Muscle of leg (tissue), 3 donors: ENCODE measurements at regions not wholly inside any gene's neighbourhood (a gene's known extent, or its start where the extent isn't known, plus 50 kb on each side); places are given as distances from the start of the nearest gene placed in this dataset.

Experiments
- DNase-seq: peaks from one replicate; pipeline ENCODE4 v3.0.0; 2013
- H3K27ac ChIP-seq: one replicate; pipeline ENCODE4 v1.5.1; 2013; ENCODE audit warnings: mild to moderate bottlenecking, low read length, control low read depth
- H3K27me3 ChIP-seq: one replicate; pipeline ENCODE4 v1.6.1; 2013; ENCODE audit warnings: low read length; ENCODE audit not compliant: control insufficient read depth, insufficient read depth
- H3K36me3 ChIP-seq: one replicate; pipeline ENCODE4 v1.6.1; 2013; ENCODE audit warnings: low read length; ENCODE audit not compliant: control insufficient read depth, insufficient read depth
- H3K4me1 ChIP-seq: one replicate; pipeline ENCODE4 v1.6.1; 2013; ENCODE audit warnings: low read length; ENCODE audit not compliant: control insufficient read depth, insufficient read depth
- H3K4me3 ChIP-seq: one replicate; pipeline ENCODE4 v1.5.1; 2013; ENCODE audit warnings: low read length, control low read depth
- H3K9me3 ChIP-seq: replicated peaks from 2 replicates; pipeline ENCODE4 v1.6.1; 2013; ENCODE audit warnings: low read depth, low read length; ENCODE audit not compliant: control insufficient read depth
- WGBS: methylation state at CpG from one replicate; pipeline ENCODE4 v1.1.5; 2013; ENCODE audit warnings: missing lambda C conversion rate; ENCODE audit not compliant: insufficient coverage; 5-methylcytosine and 5-hydroxymethylcytosine counted together

GRCh38 chr10:123398180-123398591 lies 244.0 kb downstream of the BUB3 start:
- 57% methylated on average over 1 of the region's 4 CpGs for WGBS
- no peaks in the 10 kb centered on the region for H3K4me1 ChIP-seq
- H3K27ac ChIP-seq, result no peak overlapping the region
- no peaks in the 10 kb centered on the region for H3K27me3 ChIP-seq
- no peaks in the 10 kb centered on the region for H3K36me3 ChIP-seq
- H3K9me3 ChIP-seq, result no peaks in the 10 kb centered on the region
- H3K4me3 ChIP-seq, result no peak overlapping the region
- peak; percentile 51 for DNase-seq

GRCh38 chr10:123398756-123399155 lies 244.6 kb downstream of the BUB3 start:
- Histone ChIP-seq H3K27me3 (no peaks in the 10 kb centered on the region), H3K9me3 (no peaks in the 10 kb centered on the region), H3K4me3 (no peak overlapping the region), H3K36me3 (no peaks in the 10 kb centered on the region), H3K4me1 (no peaks in the 10 kb centered on the region), H3K27ac (no peak overlapping the region)
- no peak for DNase-seq

- Histone ChIP-seq H3K27ac (no peak overlapping the region), H3K4me3 (no peak overlapping the region), H3K27me3 (no peaks in the 10 kb centered on the region), H3K36me3 (no peaks in the 10 kb centered on the region), H3K9me3 (no peaks in the 10 kb centered on the region), H3K4me1 (no peaks in the 10 kb centered on the region)
- WGBS, result 85% methylated on average over 11 of the region's 12 CpGs
- no peak for DNase-seq
Measured at GRCh38 chr10:123399276-123399839, 245.2 kb downstream of the BUB3 start.

GRCh38 chr10:123402021-123402420 lies 247.8 kb downstream of the BUB3 start:
- Histone ChIP-seq H3K27me3 (no peaks in the 10 kb centered on the region), H3K36me3 (no peaks in the 10 kb centered on the region), H3K27ac (no peak overlapping the region), H3K4me1 (no peaks in the 10 kb centered on the region), H3K9me3 (no peaks in the 10 kb centered on the region), H3K4me3 (no peak overlapping the region)
- DNase-seq, result no peak
- WGBS, result 100% methylated on average over 1 of the region's 3 CpGs

GRCh38 chr10:123402656-123403055 lies 248.5 kb downstream of the BUB3 start:
- H3K4me3 ChIP-seq, result no peak overlapping the region
- DNase-seq, result peak; percentile 36
- no peaks in the 10 kb centered on the region for H3K9me3 ChIP-seq
- no peaks in the 10 kb centered on the region for H3K27me3 ChIP-seq
- H3K4me1 ChIP-seq, result no peaks in the 10 kb centered on the region
- no peak overlapping the region for H3K27ac ChIP-seq
- H3K36me3 ChIP-seq, result no peaks in the 10 kb centered on the region
- 60% methylated on average over 4 of the region's 5 CpGs for whole genome bisulfite sequencing

- no peak for DNase-seq
- Histone ChIP-seq H3K4me1 (no peaks in the 10 kb centered on the region), H3K27ac (no peak overlapping the region), H3K36me3 (no peaks in the 10 kb centered on the region), H3K27me3 (no peaks in the 10 kb centered on the region), H3K9me3 (no peaks in the 10 kb centered on the region), H3K4me3 (no peak overlapping the region)
- WGBS, result no CpG with 5 or more reads among the region's 1 CpG
Measured at GRCh38 chr10:123404357-123404756, 250.2 kb downstream of the BUB3 start.

GRCh38 chr10:123408660-123409059 lies 254.5 kb downstream of the BUB3 start:
- no peaks in the 10 kb centered on the region for H3K27me3 ChIP-seq
- peaks cover 5% of the 10 kb centered on the region for H3K4me1 ChIP-seq
- no peaks in the 10 kb centered on the region for H3K36me3 ChIP-seq
- DNase-seq, result no peak
- H3K4me3 ChIP-seq, result no peak overlapping the region
- WGBS, result no CpG with 5 or more reads among the region's 3 CpGs
- no peak overlapping the region for H3K27ac ChIP-seq
- H3K9me3 ChIP-seq, result no peaks in the 10 kb centered on the region

GRCh38 chr10:123409426-123409825 lies 255.2 kb downstream of the BUB3 start:
- 88% methylated on average over 1 of the region's 3 CpGs for WGBS
- no peaks in the 10 kb centered on the region for H3K27me3 ChIP-seq
- H3K4me3 ChIP-seq, result no peak overlapping the region

GRCh38 chr10:123409884-123410283 lies 255.7 kb downstream of the BUB3 start:
- no peak overlapping the region for H3K27ac ChIP-seq
- no peak overlapping the region for H3K4me3 ChIP-seq
- DNase-seq, result no peak
- H3K27me3 ChIP-seq, result no peaks in the 10 kb centered on the region
- H3K36me3 ChIP-seq, result no peaks in the 10 kb centered on the region
- peaks cover 5% of the 10 kb centered on the region for H3K4me1 ChIP-seq
- H3K9me3 ChIP-seq, result no peaks in the 10 kb centered on the region
- 81% methylated on average over 3 of the region's 6 CpGs for WGBS

More at GRCh38 chr10:123409426-123409825, 255.2 kb downstream of the BUB3 start:
- Histone ChIP-seq H3K36me3 (no peaks in the 10 kb centered on the region), H3K9me3 (no peaks in the 10 kb centered on the region), H3K4me1 (peaks cover 5% of the 10 kb centered on the region), H3K27ac (no peak overlapping the region)
- DNase-seq, result peak; percentile 22

GRCh38 chr10:123413353-123413752 lies 252.8 kb upstream of the GPR26 start:
- Histone ChIP-seq H3K9me3 (no peaks in the 10 kb centered on the region), H3K4me1 (peaks cover 5% of the 10 kb centered on the region), H3K4me3 (no peak overlapping the region), H3K27ac (no peak overlapping the region), H3K36me3 (no peaks in the 10 kb centered on the region), H3K27me3 (peaks cover 5% of the 10 kb centered on the region)
- no peak for DNase-seq
- 100% methylated on average over 1 of the region's 2 CpGs for WGBS

GRCh38 chr10:123415523-123415922 lies 250.6 kb upstream of the GPR26 start:
- H3K27me3 ChIP-seq, result peaks cover 5% of the 10 kb centered on the region
- H3K36me3 ChIP-seq, result no peaks in the 10 kb centered on the region
- no peak overlapping the region for H3K4me3 ChIP-seq
- H3K4me1 ChIP-seq, result no peaks in the 10 kb centered on the region
- no peak for DNase-seq
- no CpG with 5 or more reads among the region's 4 CpGs for WGBS
- H3K27ac ChIP-seq, result no peak overlapping the region
- no peaks in the 10 kb centered on the region for H3K9me3 ChIP-seq
